NT2/D1 (cell line): ENCODE measurements at regions not wholly inside any gene's neighbourhood (a gene's known extent, or its start where the extent isn't known, plus 50 kb on each side); places are given as distances from the start of the nearest gene placed in this dataset.

ENCODE experiments used
- YY1 ChIP-seq: IDR thresholded peaks from 2 replicates; pipeline ENCODE4 v1.6.1; 2011; ENCODE audit not compliant: insufficient read length, insufficient read depth
- ZNF274 ChIP-seq: IDR thresholded peaks from 2 replicates; pipeline ENCODE4 v1.6.1; 2011; ENCODE audit warnings: mild to moderate bottlenecking, low read depth, low read length

GRCh38 chr10:55348534-55348933 lies 547.5 kb upstream of the PCDH15 start:
- no peak for TF ChIP-seq ZNF274
- no peak for TF ChIP-seq YY1
